GM19395 (cell line): ENCODE measurements at regions not wholly inside any gene's neighbourhood (a gene's known extent, or its start where the extent isn't known, plus 50 kb on each side); places are given as distances from the start of the nearest gene placed in this dataset.
"Not testable (repeated sequence)": the region's sequence is repeated elsewhere in the genome, so short reads cannot be mapped to it uniquely, and the experiment has no call there.

ENCODE experiments used
- ATAC-seq: cut with Tn5 transposase; IDR thresholded peaks from one replicate; pipeline ENCODE4 v1.9.1; 2021; ENCODE audit warnings: mild to moderate bottlenecking, moderate library complexity; ENCODE audit not compliant: unreplicated experiment

GRCh38 chr7:89616829-89617228 lies 537.4 kb upstream of the STEAP1 start:
- ATAC-seq: not testable (repeated sequence)

GRCh38 chr7:89618274-89618673 lies 536.0 kb upstream of the STEAP1 start:
- no peak for ATAC-seq

GRCh38 chr7:89621925-89622641 lies 532.2 kb upstream of the STEAP1 start:
- ATAC-seq: no peak

- peak; percentile 92 for ATAC-seq
Observed at GRCh38 chr7:89623018-89623672, 531.1 kb upstream of the STEAP1 start.

- ATAC-seq: not testable (repeated sequence)
Observed at GRCh38 chr7:89624155-89624554, 530.1 kb upstream of the STEAP1 start.

- ATAC-seq: no peak
Observed at GRCh38 chr7:89648509-89648908, 505.8 kb upstream of the STEAP1 start.

- no peak for ATAC-seq
Observed at GRCh38 chr7:89655946-89656345, 498.3 kb upstream of the STEAP1 start.

- no peak for ATAC-seq
Observed at GRCh38 chr7:89661876-89662275, 492.4 kb upstream of the STEAP1 start.

- ATAC-seq: no peak
Observed at GRCh38 chr7:89666136-89666835, 488.0 kb upstream of the STEAP1 start.

- ATAC-seq: no peak
Observed at GRCh38 chr7:89680161-89680560, 474.1 kb upstream of the STEAP1 start.

- ATAC-seq: no peak
Observed at GRCh38 chr7:89681448-89681847, 472.8 kb upstream of the STEAP1 start.

- ATAC-seq: no peak
Observed at GRCh38 chr7:89685287-89685686, 469.0 kb upstream of the STEAP1 start.

GRCh38 chr7:89687211-89687610 lies 467.1 kb upstream of the STEAP1 start:
- no peak for ATAC-seq

GRCh38 chr7:89695241-89695640 lies 459.0 kb upstream of the STEAP1 start:
- no peak for ATAC-seq

- no peak for ATAC-seq
Observed at GRCh38 chr7:89714131-89714530, 440.1 kb upstream of the STEAP1 start.

GRCh38 chr7:89718941-89719340 lies 435.3 kb upstream of the STEAP1 start:
- ATAC-seq: not testable (repeated sequence)

GRCh38 chr7:89728481-89728880 lies 425.8 kb upstream of the STEAP1 start:
- ATAC-seq: no peak

GRCh38 chr7:89731751-89732445 lies 422.4 kb upstream of the STEAP1 start:
- ATAC-seq: no peak

GRCh38 chr7:89738549-89738948 lies 415.7 kb upstream of the STEAP1 start:
- no peak for ATAC-seq

- ATAC-seq: no peak
Observed at GRCh38 chr7:89757910-89758309, 396.4 kb upstream of the STEAP1 start.

- ATAC-seq: no peak
Observed at GRCh38 chr7:89760690-89761089, 393.6 kb upstream of the STEAP1 start.
